ENCODE measurements at regions not wholly inside any gene's neighbourhood (a gene's known extent, or its start where the extent isn't known, plus 50 kb on each side); places are given as distances from the start of the nearest gene placed in this dataset.

DNA sequence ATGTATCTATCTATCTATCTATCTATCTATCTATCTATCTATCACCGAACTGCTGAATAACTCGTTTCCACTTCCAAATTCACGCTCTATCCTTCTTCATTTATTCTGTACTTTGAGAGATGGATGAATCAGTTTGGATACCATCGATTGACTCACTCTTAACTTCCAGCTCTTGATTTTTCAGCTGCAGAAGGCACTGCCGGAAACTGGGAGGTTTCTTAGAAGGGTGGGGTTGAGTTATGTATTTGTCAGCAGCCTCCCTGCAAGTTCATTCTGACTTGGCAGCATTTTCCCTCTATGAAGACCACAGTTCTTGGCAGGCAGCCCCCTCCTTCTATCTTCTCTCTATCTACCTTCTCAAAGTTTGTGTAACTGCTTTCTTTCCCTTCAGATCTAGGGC lies 112.0 kb upstream of the MAGEB18 start:
- TF ChIP-seq, protein P1, sequence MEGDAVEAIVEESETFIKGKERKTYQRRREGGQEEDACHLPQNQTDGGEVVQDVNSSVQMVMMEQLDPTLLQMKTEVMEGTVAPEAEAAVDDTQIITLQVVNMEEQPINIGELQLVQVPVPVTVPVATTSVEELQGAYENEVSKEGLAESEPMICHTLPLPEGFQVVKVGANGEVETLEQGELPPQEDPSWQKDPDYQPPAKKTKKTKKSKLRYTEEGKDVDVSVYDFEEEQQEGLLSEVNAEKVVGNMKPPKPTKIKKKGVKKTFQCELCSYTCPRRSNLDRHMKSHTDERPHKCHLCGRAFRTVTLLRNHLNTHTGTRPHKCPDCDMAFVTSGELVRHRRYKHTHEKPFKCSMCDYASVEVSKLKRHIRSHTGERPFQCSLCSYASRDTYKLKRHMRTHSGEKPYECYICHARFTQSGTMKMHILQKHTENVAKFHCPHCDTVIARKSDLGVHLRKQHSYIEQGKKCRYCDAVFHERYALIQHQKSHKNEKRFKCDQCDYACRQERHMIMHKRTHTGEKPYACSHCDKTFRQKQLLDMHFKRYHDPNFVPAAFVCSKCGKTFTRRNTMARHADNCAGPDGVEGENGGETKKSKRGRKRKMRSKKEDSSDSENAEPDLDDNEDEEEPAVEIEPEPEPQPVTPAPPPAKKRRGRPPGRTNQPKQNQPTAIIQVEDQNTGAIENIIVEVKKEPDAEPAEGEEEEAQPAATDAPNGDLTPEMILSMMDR (IDR thresholded peaks at IDR 0.05): no peak
- no peak for TF ChIP-seq POLR2AphosphoS5 (IDR thresholded peaks at IDR 0.05)
- no peak for TF ChIP-seq POLR2A (IDR thresholded peaks at IDR 0.05)
- TF ChIP-seq EP300 (IDR thresholded peaks at IDR 0.05): no peak

Data from upper lobe of left lung (tissue), 4 donors.